Hindlimb muscle (tissue), 1 donor: ENCODE measurements at regions not wholly inside any gene's neighbourhood (a gene's known extent, or its start where the extent isn't known, plus 50 kb on each side); places are given as distances from the start of the nearest gene placed in this dataset.
"Not testable (repeated sequence)": the region's sequence is repeated elsewhere in the genome, so short reads cannot be mapped to it uniquely, and the experiment has no call there.

Source experiments
- DNase-seq: peaks from one replicate; pipeline ENCODE4 v3.0.0-alpha.2; 2013

- no peak for DNase-seq
These were observed 454.3 kb upstream of the PCDH10 start for GRCh38 chr4:132694775-132695174.

- DNase-seq: not testable (repeated sequence)
These were observed 451.6 kb upstream of the PCDH10 start for GRCh38 chr4:132697505-132697904.

- DNase-seq: no peak
These were observed 441.1 kb upstream of the PCDH10 start for GRCh38 chr4:132707955-132708354.

- no peak for DNase-seq
These were observed 440.0 kb upstream of the PCDH10 start for GRCh38 chr4:132709056-132709455.

- no peak for DNase-seq
These were observed 438.1 kb upstream of the PCDH10 start for GRCh38 chr4:132710971-132711370.

GRCh38 chr4:132737344-132737743 is 411.8 kb upstream of the PCDH10 start:
- no peak for DNase-seq

- DNase-seq: no peak
These were observed 389.8 kb upstream of the PCDH10 start for GRCh38 chr4:132759199-132759780.

GRCh38 chr4:132763465-132763864 is 385.6 kb upstream of the PCDH10 start:
- no peak for DNase-seq

- no peak for DNase-seq
These were observed 381.2 kb upstream of the PCDH10 start for GRCh38 chr4:132767901-132768300.

GRCh38 chr4:132770776-132771175 is 378.3 kb upstream of the PCDH10 start:
- DNase-seq: no peak

GRCh38 chr4:132792310-132792709 is 356.8 kb upstream of the PCDH10 start:
- DNase-seq: no peak

- no peak for DNase-seq
These were observed 351.2 kb upstream of the PCDH10 start for GRCh38 chr4:132797856-132798255.

GRCh38 chr4:132809298-132810032 is 339.6 kb upstream of the PCDH10 start:
- no peak for DNase-seq

- DNase-seq: not testable (repeated sequence)
These were observed 336.0 kb upstream of the PCDH10 start for GRCh38 chr4:132813061-132813460.

- DNase-seq: no peak
These were observed 331.0 kb upstream of the PCDH10 start for GRCh38 chr4:132818091-132818490.

GRCh38 chr4:132823419-132823818 is 325.7 kb upstream of the PCDH10 start:
- no peak for DNase-seq

- no peak for DNase-seq
These were observed 324.3 kb upstream of the PCDH10 start for GRCh38 chr4:132824761-132825160.

GRCh38 chr4:132827522-132827921 is 321.6 kb upstream of the PCDH10 start:
- no peak for DNase-seq

- no peak for DNase-seq
These were observed 310.9 kb upstream of the PCDH10 start for GRCh38 chr4:132838244-132838643.

GRCh38 chr4:132839070-132839469 is 310.0 kb upstream of the PCDH10 start:
- DNase-seq: no peak

- DNase-seq: no peak
These were observed 289.2 kb upstream of the PCDH10 start for GRCh38 chr4:132859929-132860328.

- no peak for DNase-seq
These were observed 288.1 kb upstream of the PCDH10 start for GRCh38 chr4:132860976-132861375.

GRCh38 chr4:132863619-132864018 is 285.5 kb upstream of the PCDH10 start:
- no peak for DNase-seq

GRCh38 chr4:132865458-132865857 is 283.6 kb upstream of the PCDH10 start:
- DNase-seq: no peak

GRCh38 chr4:132865922-132866321 is 283.2 kb upstream of the PCDH10 start:
- DNase-seq: no peak
